Endothelial cell (in vitro differentiated cells): ENCODE measurements at regions not wholly inside any gene's neighbourhood (a gene's known extent, or its start where the extent isn't known, plus 50 kb on each side); places are given as distances from the start of the nearest gene placed in this dataset.

Source experiments
- DNase-seq: peaks from one replicate; pipeline ENCODE4 v3.0.0; 2021; ENCODE audit warnings: low spot score
- H3K27ac Mint-ChIP-seq: one replicate; pipeline ENCODE4 v1.8.0; 2021; ENCODE audit warnings: mixed read lengths, inconsistent platforms; ENCODE audit not compliant: unreplicated experiment
- H3K27me3 Mint-ChIP-seq: one replicate; pipeline ENCODE4 v1.8.0; 2021; ENCODE audit warnings: mild to moderate bottlenecking, moderate library complexity, mixed read lengths, inconsistent platforms; ENCODE audit not compliant: unreplicated experiment
- H3K36me3 Mint-ChIP-seq: one replicate; pipeline ENCODE4 v1.8.0; 2021; ENCODE audit warnings: mild to moderate bottlenecking, low read depth, mixed read lengths, inconsistent platforms; ENCODE audit not compliant: unreplicated experiment
- H3K4me1 Mint-ChIP-seq: one replicate; pipeline ENCODE4 v1.8.0; 2021; ENCODE audit warnings: mild to moderate bottlenecking, mixed read lengths, inconsistent platforms; ENCODE audit not compliant: unreplicated experiment
- H3K4me3 Mint-ChIP-seq: one replicate; pipeline ENCODE4 v1.8.0; 2021; ENCODE audit warnings: mild to moderate bottlenecking, mixed read lengths, inconsistent platforms; ENCODE audit not compliant: unreplicated experiment
- H3K9me3 Mint-ChIP-seq: one replicate; pipeline ENCODE4 v1.8.0; 2021; ENCODE audit warnings: mixed read lengths, inconsistent platforms; ENCODE audit not compliant: unreplicated experiment
- TF ChIP-seq, protein P1 (sequence below): fragments of 200-600 bp; sonication (generic); IDR thresholded peaks from one replicate; pipeline ENCODE4 v1.5.0; 2021; ENCODE audit warnings: antibody characterized with exemption; ENCODE audit not compliant: unreplicated experiment

DNA sequence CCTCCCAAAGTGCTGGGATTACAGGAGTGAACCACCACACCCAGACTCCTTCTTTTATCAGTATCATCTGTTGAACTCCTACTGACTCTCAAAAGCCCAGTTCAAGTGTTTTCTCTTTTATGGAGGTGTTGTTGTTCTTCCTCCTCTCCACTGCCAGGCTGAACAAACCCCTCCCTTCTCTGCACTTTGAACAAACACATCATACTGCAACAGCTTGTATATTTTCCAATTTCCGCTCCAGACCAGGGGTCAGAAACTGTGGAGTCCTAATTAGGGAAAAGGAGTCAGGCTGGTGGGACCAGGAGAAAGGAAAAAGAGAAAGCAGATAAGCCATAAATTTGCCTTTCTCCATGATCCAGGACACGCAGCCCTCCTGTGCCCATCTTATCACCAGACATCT is 148.1 kb upstream of the HMHB1 start:
- Mint-ChIP-seq H3K27ac (no peak overlapping the region), H3K9me3 (no peaks in the 10 kb centered on the region), H3K36me3 (no peaks in the 10 kb centered on the region), H3K4me3 (no peak overlapping the region), H3K27me3 (peaks cover 2% of the 10 kb centered on the region), H3K4me1 (peaks cover 3% of the 10 kb centered on the region)
- no peak for DNase-seq
- TF ChIP-seq, protein P1, sequence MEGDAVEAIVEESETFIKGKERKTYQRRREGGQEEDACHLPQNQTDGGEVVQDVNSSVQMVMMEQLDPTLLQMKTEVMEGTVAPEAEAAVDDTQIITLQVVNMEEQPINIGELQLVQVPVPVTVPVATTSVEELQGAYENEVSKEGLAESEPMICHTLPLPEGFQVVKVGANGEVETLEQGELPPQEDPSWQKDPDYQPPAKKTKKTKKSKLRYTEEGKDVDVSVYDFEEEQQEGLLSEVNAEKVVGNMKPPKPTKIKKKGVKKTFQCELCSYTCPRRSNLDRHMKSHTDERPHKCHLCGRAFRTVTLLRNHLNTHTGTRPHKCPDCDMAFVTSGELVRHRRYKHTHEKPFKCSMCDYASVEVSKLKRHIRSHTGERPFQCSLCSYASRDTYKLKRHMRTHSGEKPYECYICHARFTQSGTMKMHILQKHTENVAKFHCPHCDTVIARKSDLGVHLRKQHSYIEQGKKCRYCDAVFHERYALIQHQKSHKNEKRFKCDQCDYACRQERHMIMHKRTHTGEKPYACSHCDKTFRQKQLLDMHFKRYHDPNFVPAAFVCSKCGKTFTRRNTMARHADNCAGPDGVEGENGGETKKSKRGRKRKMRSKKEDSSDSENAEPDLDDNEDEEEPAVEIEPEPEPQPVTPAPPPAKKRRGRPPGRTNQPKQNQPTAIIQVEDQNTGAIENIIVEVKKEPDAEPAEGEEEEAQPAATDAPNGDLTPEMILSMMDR = no peak

DNA sequence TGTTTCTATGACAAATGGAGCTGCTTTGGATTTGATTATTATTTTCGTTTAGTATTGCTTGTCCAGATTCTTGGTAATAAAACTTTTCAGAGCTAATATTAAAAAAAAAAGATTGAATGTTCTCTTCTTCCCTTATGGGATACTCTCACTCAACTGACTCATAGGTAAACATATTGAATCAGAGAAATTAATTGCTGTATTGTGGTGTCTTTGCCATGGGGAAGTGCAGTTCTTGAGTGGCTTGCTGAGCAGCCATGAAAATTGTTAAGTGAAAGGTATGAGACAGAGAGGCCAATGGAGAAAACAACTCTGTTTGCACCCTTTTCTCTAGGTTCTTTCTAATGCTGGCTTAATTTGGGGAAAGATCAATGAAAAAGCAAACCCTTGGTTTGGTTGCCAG is 149.9 kb upstream of the HMHB1 start:
- no peak for DNase-seq
- H3K27ac Mint-ChIP-seq = no peak overlapping the region
- H3K9me3 Mint-ChIP-seq = no peaks in the 10 kb centered on the region
- H3K27me3 Mint-ChIP-seq = peaks cover 2% of the 10 kb centered on the region
- TF ChIP-seq, protein P1 = no peak
- H3K4me1 Mint-ChIP-seq = no peaks in the 10 kb centered on the region
- no peaks in the 10 kb centered on the region for H3K36me3 Mint-ChIP-seq
- no peak overlapping the region for H3K4me3 Mint-ChIP-seq

DNA sequence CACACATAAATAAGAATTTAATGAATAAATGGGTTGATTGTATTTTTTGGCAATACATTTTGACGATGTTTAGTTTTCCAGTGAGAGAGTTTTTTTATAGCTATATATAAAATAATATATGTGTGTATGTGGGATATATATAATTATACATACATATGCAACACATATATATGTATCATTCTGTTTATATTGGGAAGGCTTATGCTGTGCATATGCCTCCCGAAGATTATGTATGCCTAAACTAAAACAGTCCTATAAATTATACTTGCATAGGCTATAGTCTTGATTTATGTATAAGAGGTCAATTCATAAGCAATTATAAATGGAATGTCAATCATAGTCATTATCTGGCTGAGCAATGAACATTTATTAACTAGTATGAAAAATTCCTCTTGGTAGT is 151.3 kb upstream of the HMHB1 start:
- no peaks in the 10 kb centered on the region for H3K4me1 Mint-ChIP-seq
- no peaks in the 10 kb centered on the region for H3K36me3 Mint-ChIP-seq
- H3K27ac Mint-ChIP-seq = no peak overlapping the region
- H3K27me3 Mint-ChIP-seq = peaks cover 2% of the 10 kb centered on the region
- no peak overlapping the region for H3K4me3 Mint-ChIP-seq
- H3K9me3 Mint-ChIP-seq = no peaks in the 10 kb centered on the region
- no peak for DNase-seq
- TF ChIP-seq, protein P1 = no peak

DNA sequence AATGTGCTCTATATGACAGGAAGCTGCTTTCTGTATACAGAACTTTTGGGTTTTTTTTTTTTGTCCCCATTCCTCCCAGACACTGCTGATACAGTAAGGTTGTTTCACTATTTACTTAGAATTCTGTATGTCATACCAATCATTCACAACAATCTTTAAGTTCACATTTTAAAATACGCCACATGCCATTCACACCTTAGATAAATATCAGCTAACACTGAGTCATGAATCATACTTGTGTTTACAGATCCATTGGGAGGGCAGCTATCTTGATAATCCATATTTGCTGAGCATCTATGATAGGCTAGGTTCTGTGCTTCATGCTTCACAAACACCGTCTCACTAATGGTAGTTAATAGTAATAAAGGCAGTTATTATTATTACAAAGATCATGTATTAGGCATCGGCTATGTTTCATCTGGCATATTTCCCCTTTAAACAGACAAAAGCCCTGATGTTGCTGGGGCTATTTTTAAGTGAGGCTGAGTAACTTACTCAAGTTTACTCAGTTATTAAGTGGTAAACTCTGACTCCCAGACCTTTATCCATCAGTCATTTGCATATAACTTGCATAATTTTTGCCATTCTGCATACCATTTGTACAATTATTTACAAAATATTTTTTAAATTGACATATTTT is 152.2 kb upstream of the HMHB1 start:
- H3K27me3 Mint-ChIP-seq = peaks cover 2% of the 10 kb centered on the region
- H3K4me3 Mint-ChIP-seq = no peak overlapping the region
- TF ChIP-seq, protein P1 = no peak
- no peaks in the 10 kb centered on the region for H3K4me1 Mint-ChIP-seq
- no peaks in the 10 kb centered on the region for H3K9me3 Mint-ChIP-seq
- no peaks in the 10 kb centered on the region for H3K36me3 Mint-ChIP-seq
- no peak overlapping the region for H3K27ac Mint-ChIP-seq
- no peak for DNase-seq

DNA sequence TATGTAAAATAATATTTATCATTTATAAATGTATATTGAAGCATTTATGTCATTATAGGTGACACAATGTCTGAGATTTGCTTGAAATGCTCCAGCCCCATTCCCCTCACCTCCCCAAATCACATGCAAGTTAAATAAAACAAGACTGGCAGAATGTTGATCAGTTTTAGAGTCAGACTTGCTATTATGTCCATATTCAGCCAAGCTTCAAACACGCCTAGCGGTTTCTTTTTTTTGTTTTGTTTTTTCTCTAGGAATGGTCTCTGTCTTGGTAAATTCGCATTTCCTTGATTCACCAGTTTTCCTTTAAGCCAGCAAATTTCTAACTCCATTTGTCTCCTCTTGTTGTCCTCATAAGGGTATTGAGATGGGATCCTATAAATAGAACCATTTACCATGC is 153.0 kb upstream of the HMHB1 start:
- TF ChIP-seq, protein P1 = no peak
- Mint-ChIP-seq H3K27me3 (no peaks in the 10 kb centered on the region), H3K27ac (no peak overlapping the region), H3K4me1 (no peaks in the 10 kb centered on the region), H3K36me3 (no peaks in the 10 kb centered on the region), H3K4me3 (no peak overlapping the region), H3K9me3 (no peaks in the 10 kb centered on the region)
- DNase-seq = no peak
